ENCODE measurements at regions not wholly inside any gene's neighbourhood (a gene's known extent, or its start where the extent isn't known, plus 50 kb on each side); places are given as distances from the start of the nearest gene placed in this dataset.
"Not testable (repeated sequence)": the region's sequence is repeated elsewhere in the genome, so short reads cannot be mapped to it uniquely, and the experiment has no call there.

- no peak for FAIRE-seq
Measured at GRCh38 chr16:58883131-58883530, 149.0 kb upstream of the GOT2 start.

GRCh38 chr16:58882292-58882691, 148.2 kb upstream of the GOT2 start:
- no peak for FAIRE-seq

GRCh38 chr16:58878641-58879040, 144.5 kb upstream of the GOT2 start:
- not testable (repeated sequence) for FAIRE-seq

GRCh38 chr16:58866935-58867334, 132.8 kb upstream of the GOT2 start:
- no peak for FAIRE-seq

GRCh38 chr16:58863761-58864160, 129.6 kb upstream of the GOT2 start:
- FAIRE-seq: no peak

GRCh38 chr16:58863042-58863441, 128.9 kb upstream of the GOT2 start:
- FAIRE-seq: no peak

GRCh38 chr16:58862334-58863021, 128.4 kb upstream of the GOT2 start:
- no peak for FAIRE-seq

- no peak for FAIRE-seq
Measured at GRCh38 chr16:58859958-58860669, 126.0 kb upstream of the GOT2 start.

- FAIRE-seq: not testable (repeated sequence)
Measured at GRCh38 chr16:58858577-58858976, 124.5 kb upstream of the GOT2 start.

- no peak for FAIRE-seq
Measured at GRCh38 chr16:58855291-58855863, 121.3 kb upstream of the GOT2 start.

GRCh38 chr16:58853854-58854791, 120.0 kb upstream of the GOT2 start:
- no peak for FAIRE-seq

GRCh38 chr16:58850678-58851020, 116.5 kb upstream of the GOT2 start:
- FAIRE-seq: no peak

- FAIRE-seq: no peak
Measured at GRCh38 chr16:58850019-58850677, 116.0 kb upstream of the GOT2 start.

- FAIRE-seq: no peak
Measured at GRCh38 chr16:58848662-58849002, 114.5 kb upstream of the GOT2 start.

GRCh38 chr16:58847902-58848661, 114.0 kb upstream of the GOT2 start:
- FAIRE-seq: no peak

- FAIRE-seq: not testable (repeated sequence)
Measured at GRCh38 chr16:58846226-58846625, 112.1 kb upstream of the GOT2 start.

GRCh38 chr16:58843675-58844074, 109.6 kb upstream of the GOT2 start:
- FAIRE-seq: no peak

- no peak for FAIRE-seq
Measured at GRCh38 chr16:58842746-58843145, 108.6 kb upstream of the GOT2 start.

GRCh38 chr16:58842156-58842555, 108.0 kb upstream of the GOT2 start:
- no peak for FAIRE-seq

GRCh38 chr16:58837950-58838349, 103.8 kb upstream of the GOT2 start:
- no peak for FAIRE-seq

- FAIRE-seq: no peak
Measured at GRCh38 chr16:58836427-58836826, 102.3 kb upstream of the GOT2 start.

GRCh38 chr16:58832386-58832895, 98.3 kb upstream of the GOT2 start:
- no peak for FAIRE-seq

All from TTC549 (cell line).